Anterior cingulate cortex (tissue), 58 donors: ENCODE measurements at regions not wholly inside any gene's neighbourhood (a gene's known extent, or its start where the extent isn't known, plus 50 kb on each side); places are given as distances from the start of the nearest gene placed in this dataset.

Experiments used
- DNase-seq, 58 donors: peaks; one replicate each; lab custom pipeline; 2025; lab: John Stamatoyannopoulos, UW

DNA sequence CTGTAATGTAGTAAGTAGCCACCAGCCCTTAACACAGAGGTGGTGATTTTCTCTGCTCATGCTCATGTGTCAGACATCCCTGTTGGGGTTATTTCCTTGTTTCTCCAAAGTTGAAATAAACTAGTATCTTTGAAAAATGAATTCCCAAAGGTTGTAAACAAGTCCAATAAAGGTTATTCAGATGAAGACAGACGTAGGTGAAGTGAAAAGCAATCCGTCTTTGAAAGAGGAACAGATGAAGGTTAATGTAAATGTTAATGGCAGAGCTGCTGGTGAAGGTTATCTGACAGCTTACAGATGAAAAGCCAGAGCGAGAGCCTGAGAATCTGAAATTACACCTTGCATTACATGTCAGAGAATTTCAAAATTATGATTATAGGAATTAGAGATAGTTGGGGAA is 1604.0 kb downstream of the FAM181B start:
- DNase-seq, result no peak

- DNase-seq, result no peak
These were observed 1620.9 kb downstream of the FAM181B start for GRCh38 chr11:81112718-81113117.

DNA sequence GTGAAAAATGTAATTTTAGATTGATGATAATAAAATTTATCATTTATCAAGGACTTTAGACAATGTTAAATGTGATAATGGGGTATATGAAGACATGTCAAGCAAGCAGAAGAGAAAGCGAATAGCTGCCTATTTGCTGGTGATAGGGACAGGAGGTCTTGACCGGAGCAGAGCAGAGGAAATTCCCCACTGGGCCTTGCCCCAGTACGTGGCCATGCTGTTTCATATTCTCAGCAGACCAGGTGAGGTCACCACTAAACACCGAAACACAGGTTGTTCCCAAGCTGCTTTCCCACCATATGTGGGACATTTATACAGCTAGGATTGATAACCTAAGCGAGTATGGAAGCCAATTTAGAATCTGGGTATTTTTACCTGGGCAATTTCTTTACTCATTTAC is 1629.6 kb downstream of the FAM181B start:
- no peak for DNase-seq

DNA sequence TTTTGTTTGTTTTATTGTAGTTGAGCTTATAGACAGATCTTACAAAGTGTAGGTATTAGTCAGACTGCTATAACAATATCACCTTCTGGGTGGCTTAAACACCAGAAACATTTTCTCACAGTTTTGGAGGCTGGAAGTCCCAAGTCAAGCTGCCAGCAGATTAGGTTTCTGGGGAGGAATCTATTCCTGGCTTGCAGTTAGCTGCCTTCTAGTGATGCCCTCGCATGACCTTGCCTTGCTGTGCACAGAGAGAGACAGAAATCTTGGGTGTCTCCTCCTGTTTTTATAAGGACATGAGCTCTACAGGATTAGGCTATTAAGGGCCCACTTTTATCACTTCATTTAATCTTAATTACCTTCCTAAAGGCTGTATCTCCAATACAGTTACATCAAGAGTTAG is 1635.2 kb downstream of the FAM181B start:
- DNase-seq, result no peak

- no peak for DNase-seq
These were observed 1641.1 kb downstream of the FAM181B start for GRCh38 chr11:81092522-81092921.

- DNase-seq, result no peak
These were observed 1644.4 kb downstream of the FAM181B start for GRCh38 chr11:81089242-81089641.

GRCh38 chr11:81080476-81080875 is 1639.6 kb upstream of the TENM4 start:
- DNase-seq, result no peak

- no peak for DNase-seq
These were observed 1631.4 kb upstream of the TENM4 start for GRCh38 chr11:81072273-81072672.

GRCh38 chr11:81071606-81072005 is 1630.8 kb upstream of the TENM4 start:
- DNase-seq, result no peak

DNA sequence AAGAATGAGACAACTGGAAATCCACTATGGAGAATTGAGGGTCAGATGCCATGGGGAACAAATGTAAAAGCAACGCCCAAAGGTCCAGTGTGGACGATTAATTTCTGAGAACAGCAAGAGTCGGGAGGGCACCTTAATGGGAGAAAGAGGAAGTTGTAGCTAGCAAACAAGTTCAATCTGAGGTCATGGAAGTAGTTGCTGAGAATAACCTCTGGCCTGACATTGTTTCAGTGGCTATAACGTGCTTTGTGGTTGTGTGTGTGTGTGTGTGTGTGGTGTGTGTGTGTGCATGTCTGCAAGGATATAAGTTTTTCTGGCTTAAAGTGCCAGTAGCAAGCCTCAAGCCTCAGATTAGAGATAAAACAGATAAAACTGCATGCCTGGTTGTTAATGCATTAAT is 1630.1 kb upstream of the TENM4 start:
- DNase-seq, result no peak

DNA sequence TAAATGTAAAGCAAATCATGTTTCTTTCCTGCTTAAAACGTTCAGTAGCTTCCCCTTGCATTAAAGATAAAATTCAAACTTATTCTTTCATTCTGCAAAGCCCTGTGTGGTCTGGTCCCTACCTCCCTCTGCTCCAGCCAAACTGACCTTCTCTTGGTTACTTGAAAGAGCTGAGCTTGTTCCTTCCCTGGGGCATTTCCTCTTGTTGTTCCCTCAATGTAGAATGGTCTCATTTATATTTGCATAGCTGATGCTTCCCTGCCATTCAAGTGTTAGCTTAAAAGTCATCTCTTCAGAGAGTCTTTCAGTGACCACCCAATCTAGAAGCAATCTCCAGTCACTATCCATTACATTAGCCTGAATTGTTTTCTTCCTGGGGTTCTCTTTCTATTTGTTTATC is 1618.5 kb upstream of the TENM4 start:
- no peak for DNase-seq

GRCh38 chr11:81052344-81053158 is 1611.7 kb upstream of the TENM4 start:
- no peak for DNase-seq

- DNase-seq, result no peak
These were observed 1599.2 kb upstream of the TENM4 start for GRCh38 chr11:81039916-81040524.

DNA sequence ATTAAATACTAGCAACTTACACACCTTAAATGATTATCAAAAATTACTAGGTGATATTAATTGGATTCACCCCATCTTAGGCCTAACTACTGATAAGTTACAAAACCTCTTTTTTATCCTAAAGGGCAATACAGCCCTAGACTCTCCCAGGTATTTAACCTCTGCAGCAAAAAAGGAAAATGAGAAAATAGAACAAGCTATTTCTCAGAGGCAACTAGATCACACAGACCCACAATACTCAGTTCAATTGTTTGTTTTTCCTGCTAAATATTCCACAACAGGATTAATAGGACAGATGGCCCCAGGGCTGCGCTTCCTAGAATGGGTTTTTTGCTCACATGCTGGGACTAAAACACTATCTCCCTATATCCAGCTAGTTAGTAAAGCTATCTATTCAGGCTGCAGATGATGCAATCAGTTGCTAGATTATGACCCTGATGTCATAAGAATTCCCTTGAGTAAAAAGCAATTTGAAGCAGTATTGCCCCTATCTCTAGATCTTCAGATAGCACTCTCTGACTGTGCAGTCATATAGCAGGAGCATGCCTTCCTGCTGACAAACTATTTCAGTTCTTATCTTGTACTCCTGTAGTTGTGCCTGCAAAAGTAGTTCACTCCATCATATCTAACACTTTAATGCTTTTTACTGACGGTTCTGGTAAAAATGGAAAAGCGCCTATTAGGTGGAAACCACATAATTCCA is 1595.5 kb upstream of the TENM4 start:
- DNase-seq, result no peak

DNA sequence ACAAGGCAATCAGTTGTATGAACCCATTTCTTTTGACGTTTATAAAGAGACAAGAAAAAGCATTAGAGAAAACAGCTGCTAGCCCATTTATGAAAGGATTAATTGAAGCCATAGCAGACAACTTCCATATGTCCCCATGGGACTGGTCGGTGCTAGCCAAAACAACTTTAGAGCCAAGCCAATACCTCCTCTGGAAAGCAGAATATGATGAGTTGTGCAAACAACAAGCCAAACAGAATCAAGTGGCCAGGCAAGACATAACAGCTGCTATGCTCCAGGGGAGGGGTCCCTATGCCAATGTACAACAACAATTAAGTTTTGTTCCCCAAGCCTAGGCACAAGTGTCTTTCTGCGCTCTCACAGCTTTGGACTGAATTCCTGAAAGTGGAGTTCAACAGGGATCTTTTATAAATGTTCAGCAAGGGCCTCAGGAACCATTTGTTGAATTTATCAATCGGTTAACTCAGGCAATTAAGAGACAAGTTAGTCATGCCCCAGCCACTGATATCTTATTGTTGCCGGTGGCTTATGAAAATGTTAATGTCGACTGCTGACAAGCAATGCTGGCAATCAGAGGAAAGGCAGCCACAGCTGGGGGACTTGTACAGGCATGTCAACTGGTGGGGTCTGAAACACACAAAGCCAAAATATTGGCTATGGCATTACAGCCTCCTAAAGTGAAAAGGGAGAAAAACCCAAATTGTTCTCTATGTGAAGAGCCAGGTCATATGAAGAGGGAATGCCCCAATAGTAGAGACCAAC is 1593.1 kb upstream of the TENM4 start:
- DNase-seq, result no peak

GRCh38 chr11:81032906-81033305 is 1592.1 kb upstream of the TENM4 start:
- DNase-seq, result no peak

DNA sequence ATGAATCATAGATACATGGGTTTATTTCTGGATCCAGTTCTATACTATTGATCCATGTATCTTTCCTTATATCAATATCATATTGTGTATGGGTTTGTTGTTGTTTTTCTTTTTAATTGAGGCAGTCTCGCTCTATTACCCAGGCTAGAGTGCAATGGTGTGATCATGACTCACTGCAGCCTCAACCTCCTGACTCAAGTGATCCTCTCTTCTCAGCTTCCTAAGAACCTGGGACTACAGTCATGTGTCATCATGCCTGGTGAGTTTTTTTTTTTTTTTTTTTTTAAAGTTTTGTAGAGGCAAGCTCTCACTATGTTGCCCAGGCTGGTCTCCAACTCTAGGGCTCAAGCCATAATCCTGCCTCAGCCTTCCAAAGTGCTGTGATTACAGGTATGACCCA is 1589.4 kb upstream of the TENM4 start:
- no peak for DNase-seq

DNA sequence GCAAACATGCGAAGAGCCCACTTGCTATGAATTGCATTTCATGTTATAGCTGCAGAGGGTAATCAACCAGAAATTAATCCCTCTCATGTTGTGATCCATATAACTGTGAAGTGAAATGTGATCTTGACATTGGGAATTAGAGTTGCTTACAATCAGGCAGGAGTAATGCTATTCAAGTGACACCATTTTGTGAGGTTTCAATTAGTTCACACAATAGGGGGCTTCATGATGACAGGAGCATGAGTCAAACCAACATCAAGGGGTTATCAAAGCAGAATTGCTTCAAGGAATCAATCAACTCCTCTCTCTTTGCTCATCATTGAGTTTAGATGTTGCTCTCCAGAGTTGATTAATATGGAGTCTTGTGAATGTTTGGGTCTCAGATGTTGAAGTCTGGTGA is 1585.2 kb upstream of the TENM4 start:
- no peak for DNase-seq

GRCh38 chr11:81022057-81022456 is 1581.2 kb upstream of the TENM4 start:
- DNase-seq, result no peak

- no peak for DNase-seq
These were observed 1569.8 kb upstream of the TENM4 start for GRCh38 chr11:81010631-81011030.

DNA sequence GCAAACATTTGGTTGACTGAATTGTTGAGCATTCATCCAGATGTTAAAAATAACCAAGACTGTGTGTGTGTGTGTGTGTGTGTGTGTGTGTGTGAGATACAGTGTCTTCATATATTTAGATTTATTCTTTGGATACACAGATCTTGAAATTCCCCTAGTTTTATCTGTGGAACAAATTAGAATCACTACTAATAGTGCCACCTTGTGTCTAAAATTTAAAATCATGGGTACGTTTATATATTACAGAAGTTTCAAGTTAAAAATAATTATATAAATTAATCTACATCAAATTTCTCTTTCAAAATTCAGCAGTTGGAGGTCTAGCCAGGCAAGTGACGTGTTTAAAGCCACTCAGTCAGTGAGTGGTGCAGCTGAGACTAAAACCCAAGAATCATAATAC is 1566.2 kb upstream of the TENM4 start:
- DNase-seq, result no peak
